GM23338 (cell line): ENCODE measurements at regions not wholly inside any gene's neighbourhood (a gene's known extent, or its start where the extent isn't known, plus 50 kb on each side); places are given as distances from the start of the nearest gene placed in this dataset.

Experiments
- CREB1 ChIP-seq: fragments of 250-450 bp; sonication (Bioruptor Pico); IDR thresholded peaks from 2 replicates; pipeline ENCODE4 v1.5.0; 2020; ENCODE audit warnings: low read depth, mild to moderate bottlenecking, moderate library complexity
- CTCF ChIP-seq, 2 experiments: fragments of 200-600 bp in 1 of 2; sonication (generic) in 1 of 2; conservative IDR thresholded peaks; 2 replicates each; pipeline versions ENCODE4 v1.5.1 to v1.6.1; 2016 to 2017; ENCODE audit warnings: antibody characterized with exemption in 2 of 2, low read depth in 2 of 2, mild to moderate bottlenecking in 2 of 2, moderate library complexity in 1 of 2
- ETS1 ChIP-seq: IDR thresholded peaks from 2 replicates; pipeline ENCODE4 v1.6.1; 2016; ENCODE audit warnings: antibody characterized with exemption
- EZH2 ChIP-seq: fragments of 200-600 bp; sonication (generic); IDR thresholded peaks from one replicate; pipeline ENCODE4 v1.8.0; 2017; ENCODE audit warnings: antibody characterized with exemption, mild to moderate bottlenecking, low read depth; ENCODE audit not compliant: unreplicated experiment
- JUNB ChIP-seq: IDR thresholded peaks from one replicate; pipeline ENCODE4 v1.6.1; 2016; ENCODE audit warnings: antibody characterized with exemption; ENCODE audit not compliant: unreplicated experiment
- POLR2AphosphoS5 ChIP-seq: IDR thresholded peaks from 2 replicates; pipeline ENCODE4 v1.6.1; 2016; ENCODE audit warnings: antibody characterized with exemption, low read depth
- REST ChIP-seq: IDR thresholded peaks from one replicate; pipeline ENCODE4 v1.6.1; 2018; ENCODE audit warnings: antibody characterized with exemption; ENCODE audit not compliant: unreplicated experiment
- STAT1 ChIP-seq: IDR thresholded peaks from one replicate; pipeline ENCODE4 v1.6.1; 2016; ENCODE audit warnings: antibody characterized with exemption; ENCODE audit not compliant: unreplicated experiment
- ZNF331 ChIP-seq: fragments of 250-450 bp; sonication (Bioruptor Pico); IDR thresholded peaks from 2 replicates; pipeline ENCODE4 v1.5.0; 2020; ENCODE audit warnings: low read depth, mild to moderate bottlenecking, moderate library complexity

- TF ChIP-seq CTCF (conservative IDR thresholded peaks at IDR 0.05; ENCODE audit: low read depth in 2 of 2), result no peak
- no peak for TF ChIP-seq ETS1
- no peak for TF ChIP-seq JUNB
- TF ChIP-seq STAT1, result no peak
- no peak for TF ChIP-seq POLR2AphosphoS5
- no peak for TF ChIP-seq ZNF331 (CRISPR knock-in tag)
- no peak for TF ChIP-seq EZH2
- no peak for TF ChIP-seq REST
- no peak for TF ChIP-seq CREB1
Observed at GRCh38 chr5:103450333-103451061, 112.1 kb downstream of the NUDT12 start.
